GM19023 (cell line): ENCODE measurements at regions not wholly inside any gene's neighbourhood (a gene's known extent, or its start where the extent isn't known, plus 50 kb on each side); places are given as distances from the start of the nearest gene placed in this dataset.
"Not testable (repeated sequence)": the region's sequence is repeated elsewhere in the genome, so short reads cannot be mapped to it uniquely, and the experiment has no call there.

Experiments
- ATAC-seq: cut with Tn5 transposase; IDR thresholded peaks from one replicate; pipeline ENCODE4 v1.9.1; 2021; ENCODE audit warnings: mild to moderate bottlenecking, moderate library complexity; ENCODE audit not compliant: unreplicated experiment

GRCh38 chr2:153623020-153623419 lies 144.5 kb upstream of the RPRM start:
- no peak for ATAC-seq

- no peak for ATAC-seq
These were observed 148.1 kb upstream of the RPRM start for GRCh38 chr2:153626676-153627075.

- no peak for ATAC-seq
These were observed 156.9 kb upstream of the RPRM start for GRCh38 chr2:153635494-153635893.

- ATAC-seq: no peak
These were observed 162.5 kb upstream of the RPRM start for GRCh38 chr2:153641046-153641445.

- ATAC-seq: no peak
These were observed 166.4 kb upstream of the RPRM start for GRCh38 chr2:153644955-153645354.

- ATAC-seq: no peak
These were observed 167.0 kb upstream of the RPRM start for GRCh38 chr2:153645599-153645998.

GRCh38 chr2:153657651-153658050 lies 179.1 kb upstream of the RPRM start:
- no peak for ATAC-seq

GRCh38 chr2:153661801-153662200 lies 183.2 kb upstream of the RPRM start:
- ATAC-seq: no peak

GRCh38 chr2:153663371-153663770 lies 184.8 kb upstream of the RPRM start:
- ATAC-seq: no peak

GRCh38 chr2:153664009-153664408 lies 185.4 kb upstream of the RPRM start:
- not testable (repeated sequence) for ATAC-seq

GRCh38 chr2:153667475-153667874 lies 188.9 kb upstream of the RPRM start:
- no peak for ATAC-seq

- ATAC-seq: no peak
These were observed 190.4 kb upstream of the RPRM start for GRCh38 chr2:153668923-153669322.

- no peak for ATAC-seq
These were observed 161.6 kb upstream of the GALNT13 start for GRCh38 chr2:153710128-153710527.

GRCh38 chr2:153715218-153715850 lies 156.4 kb upstream of the GALNT13 start:
- ATAC-seq: no peak

- ATAC-seq: no peak
These were observed 154.7 kb upstream of the GALNT13 start for GRCh38 chr2:153717060-153717459.

GRCh38 chr2:153739394-153739793 lies 132.3 kb upstream of the GALNT13 start:
- ATAC-seq: no peak

GRCh38 chr2:153761936-153762335 lies 109.8 kb upstream of the GALNT13 start:
- no peak for ATAC-seq

GRCh38 chr2:153766415-153766814 lies 105.3 kb upstream of the GALNT13 start:
- ATAC-seq: no peak

- ATAC-seq: no peak
These were observed 101.2 kb upstream of the GALNT13 start for GRCh38 chr2:153770359-153770991.

GRCh38 chr2:153780241-153780640 lies 91.5 kb upstream of the GALNT13 start:
- ATAC-seq: no peak

- ATAC-seq: no peak
These were observed 85.7 kb upstream of the GALNT13 start for GRCh38 chr2:153786016-153786415.

- ATAC-seq: no peak
These were observed 84.1 kb upstream of the GALNT13 start for GRCh38 chr2:153787612-153788011.

- ATAC-seq: no peak
These were observed 69.1 kb upstream of the GALNT13 start for GRCh38 chr2:153802671-153803070.
